ENCODE measurements at regions not wholly inside any gene's neighbourhood (a gene's known extent, or its start where the extent isn't known, plus 50 kb on each side); places are given as distances from the start of the nearest gene placed in this dataset.

DNA sequence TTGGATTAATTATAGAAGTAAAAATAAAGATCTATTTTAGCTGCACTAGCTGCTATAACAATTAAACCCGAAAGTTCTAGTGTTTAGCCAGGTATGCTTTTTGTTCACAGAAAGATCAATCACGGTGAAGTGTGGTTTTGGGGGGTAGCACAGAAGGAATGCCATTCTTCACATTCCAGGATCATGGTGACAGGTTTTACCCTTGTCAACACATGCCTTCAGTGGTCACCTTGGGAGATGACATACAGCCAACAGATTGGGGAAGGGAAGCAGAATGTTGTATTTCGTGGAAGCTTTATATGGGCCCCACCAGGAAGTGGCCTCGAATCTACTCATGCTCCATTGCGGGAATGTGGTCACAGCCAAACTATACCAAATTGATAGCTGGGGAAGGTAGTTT, 753.6 kb downstream of the RAPGEF2 start:
- H3K9me2 ChIP-seq (replicated peaks; ENCODE audit: insufficient read depth, low read length), result no peaks in the 10 kb centered on the region
- H3K4me2 ChIP-seq (ENCODE audit: low read depth, low read length), result no peak overlapping the region
- DNase-seq, result no peak

DNA sequence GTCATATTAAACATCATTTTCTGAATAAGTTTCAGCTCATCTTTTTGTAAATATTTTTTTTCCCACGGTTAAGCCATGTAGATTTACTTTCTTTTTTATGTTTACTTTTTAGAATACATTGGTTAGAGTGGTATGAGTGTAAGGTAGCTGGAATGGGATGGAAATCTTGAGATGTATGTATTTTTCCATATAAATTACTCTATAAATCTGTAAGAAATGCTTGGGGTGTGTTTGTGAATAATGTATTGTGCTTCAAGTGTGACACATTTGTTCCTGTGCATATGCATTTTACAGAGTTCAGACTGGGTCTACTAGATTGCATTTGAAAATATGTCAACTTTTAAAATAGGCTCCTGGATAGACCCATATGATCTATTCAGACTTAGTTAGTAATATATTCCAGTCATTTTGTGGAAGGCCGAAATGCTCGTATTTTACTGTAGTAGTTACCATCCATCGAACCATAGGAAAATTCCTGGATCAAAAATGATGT, 756.8 kb downstream of the RAPGEF2 start:
- H2AFZ ChIP-seq (ENCODE audit: low read length), result no peak overlapping the region
- DNase-seq, result no peak

More for the DNA sequence above, 753.6 kb downstream of the RAPGEF2 start:
- Histone ChIP-seq H3K79me2 (ENCODE audit: low read length) (no peaks in the 10 kb centered on the region), H3K4me3 (ENCODE audit: low read length) (no peak overlapping the region), H3K27ac (ENCODE audit: low read length) (no peak overlapping the region), H3K4me1 (ENCODE audit: low read length) (no peaks in the 10 kb centered on the region), H3K27me3 (replicated peaks; ENCODE audit: insufficient read depth, low read length) (no peaks in the 10 kb centered on the region), H3K9me3 (replicated peaks; ENCODE audit: insufficient read depth, low read length) (no peaks in the 10 kb centered on the region), H3K9ac (ENCODE audit: low read length) (no peak overlapping the region), H3F3A (ENCODE audit: insufficient read depth, low read length) (no peaks in the 10 kb centered on the region), H2AFZ (ENCODE audit: low read length) (no peak overlapping the region), H4K20me1 (ENCODE audit: insufficient read depth, low read length) (no peaks in the 10 kb centered on the region), H3K36me3 (replicated peaks; ENCODE audit: insufficient read depth, low read length) (no peaks in the 10 kb centered on the region)
- TF ChIP-seq EZH2 (optimal IDR thresholded peaks at IDR 0.05; ENCODE audit: low read depth, low read length) (no peak), EZH2phosphoT487 (IDR thresholded peaks at IDR 0.05; ENCODE audit: low read length) (no peak)
- TF ChIP-seq, protein P1, sequence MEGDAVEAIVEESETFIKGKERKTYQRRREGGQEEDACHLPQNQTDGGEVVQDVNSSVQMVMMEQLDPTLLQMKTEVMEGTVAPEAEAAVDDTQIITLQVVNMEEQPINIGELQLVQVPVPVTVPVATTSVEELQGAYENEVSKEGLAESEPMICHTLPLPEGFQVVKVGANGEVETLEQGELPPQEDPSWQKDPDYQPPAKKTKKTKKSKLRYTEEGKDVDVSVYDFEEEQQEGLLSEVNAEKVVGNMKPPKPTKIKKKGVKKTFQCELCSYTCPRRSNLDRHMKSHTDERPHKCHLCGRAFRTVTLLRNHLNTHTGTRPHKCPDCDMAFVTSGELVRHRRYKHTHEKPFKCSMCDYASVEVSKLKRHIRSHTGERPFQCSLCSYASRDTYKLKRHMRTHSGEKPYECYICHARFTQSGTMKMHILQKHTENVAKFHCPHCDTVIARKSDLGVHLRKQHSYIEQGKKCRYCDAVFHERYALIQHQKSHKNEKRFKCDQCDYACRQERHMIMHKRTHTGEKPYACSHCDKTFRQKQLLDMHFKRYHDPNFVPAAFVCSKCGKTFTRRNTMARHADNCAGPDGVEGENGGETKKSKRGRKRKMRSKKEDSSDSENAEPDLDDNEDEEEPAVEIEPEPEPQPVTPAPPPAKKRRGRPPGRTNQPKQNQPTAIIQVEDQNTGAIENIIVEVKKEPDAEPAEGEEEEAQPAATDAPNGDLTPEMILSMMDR (IDR thresholded peaks at IDR 0.05; ENCODE audit: low read length), result no peak

DNA sequence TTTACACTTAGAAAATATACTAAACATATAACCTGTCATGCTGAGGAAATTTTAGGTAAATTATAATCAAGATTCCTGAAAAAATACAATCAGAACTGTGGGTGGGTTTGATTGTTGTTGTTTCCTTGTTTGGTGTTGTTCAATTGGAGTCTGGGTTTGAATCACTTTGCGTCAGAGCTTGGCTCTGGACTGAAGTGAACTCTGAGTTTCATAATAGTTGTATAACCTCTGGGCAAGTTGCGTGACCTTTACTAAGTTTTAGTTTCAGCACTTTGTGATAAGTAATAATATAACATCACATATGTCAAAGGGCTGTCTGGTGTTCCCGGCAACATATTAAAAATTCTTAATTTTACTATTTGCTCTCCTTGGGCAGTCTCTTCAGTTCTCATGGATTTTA, 758.1 kb downstream of the RAPGEF2 start:
- TF ChIP-seq EZH2phosphoT487 (IDR thresholded peaks at IDR 0.05; ENCODE audit: low read length) (no peak), EZH2 (optimal IDR thresholded peaks at IDR 0.05; ENCODE audit: low read depth, low read length) (no peak)
- TF ChIP-seq, protein P1 (IDR thresholded peaks at IDR 0.05; ENCODE audit: low read length), result no peak
- no peaks in the 10 kb centered on the region for H3F3A ChIP-seq (ENCODE audit: insufficient read depth, low read length)
- no peaks in the 10 kb centered on the region for H3K27me3 ChIP-seq (replicated peaks; ENCODE audit: insufficient read depth, low read length)
- no peak overlapping the region for H2AFZ ChIP-seq (ENCODE audit: low read length)
- H4K20me1 ChIP-seq (ENCODE audit: insufficient read depth, low read length), result no peaks in the 10 kb centered on the region
- no peak overlapping the region for H3K4me2 ChIP-seq (ENCODE audit: low read depth, low read length)
- no peaks in the 10 kb centered on the region for H3K4me1 ChIP-seq (ENCODE audit: low read length)
- no peak overlapping the region for H3K9ac ChIP-seq (ENCODE audit: low read length)
- no peak overlapping the region for H3K4me3 ChIP-seq (ENCODE audit: low read length)
- no peak for DNase-seq
- no peak overlapping the region for H3K27ac ChIP-seq (ENCODE audit: low read length)
- H3K9me3 ChIP-seq (replicated peaks; ENCODE audit: insufficient read depth, low read length), result no peaks in the 10 kb centered on the region
- H3K36me3 ChIP-seq (replicated peaks; ENCODE audit: insufficient read depth, low read length), result no peaks in the 10 kb centered on the region
- H3K79me2 ChIP-seq (ENCODE audit: low read length), result no peaks in the 10 kb centered on the region
- no peaks in the 10 kb centered on the region for H3K9me2 ChIP-seq (replicated peaks; ENCODE audit: insufficient read depth, low read length)

More for the DNA sequence above, 756.8 kb downstream of the RAPGEF2 start:
- no peaks in the 10 kb centered on the region for H3K79me2 ChIP-seq (ENCODE audit: low read length)
- no peak overlapping the region for H3K4me3 ChIP-seq (ENCODE audit: low read length)
- no peaks in the 10 kb centered on the region for H4K20me1 ChIP-seq (ENCODE audit: insufficient read depth, low read length)
- H3K9ac ChIP-seq (ENCODE audit: low read length), result no peak overlapping the region
- no peaks in the 10 kb centered on the region for H3K4me1 ChIP-seq (ENCODE audit: low read length)
- TF ChIP-seq EZH2 (optimal IDR thresholded peaks at IDR 0.05; ENCODE audit: low read depth, low read length) (no peak), EZH2phosphoT487 (IDR thresholded peaks at IDR 0.05; ENCODE audit: low read length) (no peak)
- TF ChIP-seq, protein P1 (IDR thresholded peaks at IDR 0.05; ENCODE audit: low read length), result no peak
- no peaks in the 10 kb centered on the region for H3K36me3 ChIP-seq (replicated peaks; ENCODE audit: insufficient read depth, low read length)
- no peaks in the 10 kb centered on the region for H3K9me2 ChIP-seq (replicated peaks; ENCODE audit: insufficient read depth, low read length)
- no peak overlapping the region for H3K4me2 ChIP-seq (ENCODE audit: low read depth, low read length)
- H3F3A ChIP-seq (ENCODE audit: insufficient read depth, low read length), result no peaks in the 10 kb centered on the region
- no peaks in the 10 kb centered on the region for H3K27me3 ChIP-seq (replicated peaks; ENCODE audit: insufficient read depth, low read length)
- no peaks in the 10 kb centered on the region for H3K9me3 ChIP-seq (replicated peaks; ENCODE audit: insufficient read depth, low read length)
- no peak overlapping the region for H3K27ac ChIP-seq (ENCODE audit: low read length)

Measured in MM.1S (cell line).